GM11168 (cell line): ENCODE measurements at regions not wholly inside any gene's neighbourhood (a gene's known extent, or its start where the extent isn't known, plus 50 kb on each side); places are given as distances from the start of the nearest gene placed in this dataset.

ENCODE experiments used
- in situ Hi-C: fragments of 300-500 bp; cut with MboI; formaldehyde crosslinking; loops from one replicate; pipeline ENCODE4 v1.12.0; 2022; ENCODE audit warnings: low sequenced_read_pairs; ENCODE audit not compliant: unreplicated experiment

DNA sequence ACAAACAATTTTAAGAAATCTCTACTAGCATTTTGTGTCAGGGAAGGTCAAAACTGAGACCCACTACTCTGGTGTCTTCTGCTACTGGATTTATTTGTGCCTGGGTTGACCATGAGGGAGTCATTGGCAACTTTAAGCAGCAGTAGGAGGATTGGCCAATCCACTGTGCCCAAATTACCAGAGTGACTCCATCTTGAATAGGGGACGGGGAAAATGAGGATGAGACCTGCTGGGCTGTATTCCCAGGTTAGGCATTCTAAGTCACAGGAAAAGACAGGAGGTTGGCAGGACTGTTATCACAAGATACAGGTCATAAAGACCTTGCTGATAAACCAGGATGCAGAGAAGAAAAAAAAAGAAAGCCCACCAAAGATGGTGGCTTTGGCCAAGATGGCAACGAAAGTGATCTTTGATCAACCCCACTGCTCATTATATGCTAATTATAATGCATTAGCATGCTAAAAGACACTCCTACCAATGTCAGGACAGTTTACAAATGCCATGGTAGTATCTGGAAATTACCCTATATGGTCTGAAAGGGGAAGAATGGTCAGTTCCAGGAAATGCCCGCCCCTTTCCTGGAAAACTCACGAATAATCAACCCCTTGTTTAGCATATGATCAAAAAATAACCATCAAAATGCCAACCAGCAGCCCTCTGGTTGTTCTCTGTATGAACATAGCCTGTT is 200.9 kb downstream of the LTN1 start:
- in situ Hi-C loops: no loop called here

DNA sequence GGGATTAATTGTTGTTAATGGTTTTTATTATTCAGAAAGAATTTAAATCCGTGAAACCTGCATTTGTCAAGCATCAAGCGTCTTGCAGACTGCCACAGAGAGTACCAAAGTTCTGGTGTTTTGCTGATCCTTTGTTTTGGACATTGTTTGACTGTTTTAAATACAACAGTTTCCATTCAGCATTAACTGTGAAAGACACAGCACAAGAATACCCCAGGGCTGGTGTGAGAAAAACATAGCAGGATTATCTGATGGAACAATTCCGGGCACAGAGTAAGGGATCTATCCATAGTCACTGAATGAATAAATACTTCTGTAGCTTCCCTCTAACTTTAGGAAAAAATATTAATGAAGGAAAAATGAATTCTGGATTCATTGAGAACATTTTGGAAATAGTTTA is 202.3 kb downstream of the LTN1 start:
- in situ Hi-C loops: no loop called here

DNA sequence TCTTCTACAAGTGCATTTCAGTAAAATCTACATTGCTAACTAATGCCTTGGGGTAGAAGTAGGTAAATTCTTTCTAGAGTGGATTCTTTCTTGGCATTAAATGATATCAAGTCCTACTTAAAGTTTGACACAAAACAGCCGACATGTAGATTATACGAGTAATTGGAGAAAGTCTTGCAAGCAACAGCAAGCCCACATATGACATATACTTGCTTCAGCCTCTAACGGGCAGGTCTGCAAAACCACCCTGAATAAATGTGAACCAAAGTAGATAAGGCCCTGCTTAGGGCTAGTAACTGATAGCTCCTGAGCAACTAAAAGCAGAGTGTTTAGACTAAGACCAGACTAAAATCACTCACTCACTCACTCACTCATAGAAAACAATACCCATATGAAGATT is 203.2 kb downstream of the LTN1 start:
- in situ Hi-C loops: no loop called here

DNA sequence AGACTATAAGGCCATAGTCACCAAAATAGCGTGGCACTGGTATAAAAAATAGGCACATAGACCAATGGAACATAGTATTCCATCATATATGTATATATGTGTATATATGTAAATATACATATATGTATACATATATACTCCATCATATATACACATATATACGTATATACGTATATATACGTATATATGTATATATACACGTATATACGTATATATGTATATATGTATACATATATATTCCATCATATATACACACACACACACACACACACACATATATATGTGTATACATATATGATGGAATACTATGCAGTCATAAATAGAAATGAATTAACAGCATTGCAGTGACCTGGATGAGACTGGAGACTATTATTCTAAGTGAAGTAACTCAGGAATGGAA is 204.6 kb downstream of the LTN1 start:
- in situ Hi-C loops: no loop called here

DNA sequence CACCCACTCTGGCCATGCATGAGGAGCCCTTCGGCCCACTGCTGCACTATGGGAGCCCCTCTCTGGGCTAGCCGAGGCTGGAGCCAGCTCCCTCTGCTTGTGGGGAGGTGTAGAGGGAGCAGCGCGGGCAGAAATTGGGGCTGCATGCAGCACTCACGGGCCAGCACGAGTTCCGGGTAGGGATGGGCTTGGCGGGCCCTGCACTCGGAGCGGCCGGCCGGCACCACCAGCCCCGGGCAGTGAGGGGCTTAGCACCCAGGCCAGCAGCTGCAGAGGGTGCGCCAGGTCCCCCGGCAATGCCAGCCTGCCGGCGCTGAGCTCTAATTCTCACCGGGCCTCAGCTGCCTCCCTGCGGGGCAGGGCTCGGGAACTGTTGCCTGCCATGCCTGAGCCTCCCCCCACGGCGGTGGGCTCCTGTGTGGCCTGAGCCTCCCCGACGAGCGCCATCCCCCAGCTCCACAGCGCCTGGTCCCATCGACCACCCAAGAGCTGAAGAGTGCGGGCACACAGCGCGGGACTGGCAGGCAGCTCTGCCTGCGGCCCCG is 209.0 kb downstream of the LTN1 start:
- in situ Hi-C loops: no loop called here

DNA sequence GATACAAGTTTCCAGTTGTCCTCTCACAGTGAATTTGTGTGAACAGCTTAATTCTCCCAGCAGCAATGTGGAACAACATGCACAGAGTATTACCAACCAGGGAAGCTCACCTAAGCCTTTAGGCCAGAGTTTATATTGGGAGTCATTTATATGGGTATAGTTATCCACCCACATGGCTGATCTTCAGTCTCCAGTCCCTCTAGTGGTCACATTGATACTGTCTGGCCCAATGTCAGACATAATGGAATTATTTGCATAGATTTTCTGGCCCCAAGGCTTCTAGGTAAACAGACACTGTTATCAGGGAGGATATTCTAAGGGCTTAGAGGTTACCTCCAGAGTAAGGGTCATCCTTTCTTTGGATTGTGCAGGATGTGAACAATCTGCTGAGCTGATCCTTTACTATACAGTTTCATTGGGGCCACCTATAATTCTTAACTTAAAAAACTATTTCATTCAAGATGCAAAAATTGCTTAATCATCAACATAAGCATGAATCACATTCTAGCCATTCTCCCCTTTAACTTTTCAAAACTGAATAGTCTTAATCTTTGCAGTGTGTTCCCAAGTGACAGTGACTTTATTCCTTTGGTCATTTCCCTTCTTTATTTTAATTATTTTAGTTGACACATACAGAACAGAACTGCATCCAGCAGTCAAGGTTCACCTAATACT is 210.9 kb downstream of the LTN1 start:
- in situ Hi-C loops: no loop called here

DNA sequence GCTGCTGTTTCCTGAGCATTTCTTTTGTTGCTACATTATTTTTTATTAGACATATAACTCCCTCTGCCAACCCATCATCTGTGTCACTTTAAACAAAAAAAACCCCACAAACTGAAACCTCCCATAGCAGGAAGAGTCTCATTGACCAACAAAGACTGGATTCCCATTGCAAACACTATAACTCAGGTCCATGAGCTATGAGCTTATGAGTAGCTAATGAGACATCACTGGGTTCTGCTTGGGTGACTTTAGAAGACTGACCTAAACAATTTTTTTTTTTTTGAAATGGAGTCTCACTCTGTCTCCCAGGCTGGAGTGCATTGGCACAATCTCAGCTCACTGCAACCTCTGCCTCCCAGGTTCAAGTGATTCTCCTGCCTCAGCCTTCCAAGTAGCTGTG is 212.8 kb downstream of the LTN1 start:
- in situ Hi-C loops: no loop called here

DNA sequence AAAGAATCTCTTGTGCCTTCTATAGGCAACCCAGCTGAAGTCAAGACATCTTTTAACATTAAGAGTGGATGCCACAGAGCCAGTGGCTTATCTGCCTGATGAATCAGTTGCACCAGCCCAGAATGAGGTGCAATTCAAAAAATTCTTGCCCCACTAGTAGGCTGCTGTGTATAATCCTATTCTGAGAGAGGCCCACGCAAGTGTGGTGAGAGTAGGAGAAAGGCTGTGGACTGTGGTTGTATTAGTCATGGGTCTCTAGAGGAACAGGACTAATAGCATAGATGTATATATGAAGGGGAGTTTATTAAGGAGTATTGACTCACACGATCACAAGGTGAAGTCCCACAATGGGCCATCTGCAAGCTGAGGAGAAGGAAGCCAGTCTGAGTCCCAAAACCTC is 216.4 kb downstream of the LTN1 start:
- in situ Hi-C loops: no loop called here

DNA sequence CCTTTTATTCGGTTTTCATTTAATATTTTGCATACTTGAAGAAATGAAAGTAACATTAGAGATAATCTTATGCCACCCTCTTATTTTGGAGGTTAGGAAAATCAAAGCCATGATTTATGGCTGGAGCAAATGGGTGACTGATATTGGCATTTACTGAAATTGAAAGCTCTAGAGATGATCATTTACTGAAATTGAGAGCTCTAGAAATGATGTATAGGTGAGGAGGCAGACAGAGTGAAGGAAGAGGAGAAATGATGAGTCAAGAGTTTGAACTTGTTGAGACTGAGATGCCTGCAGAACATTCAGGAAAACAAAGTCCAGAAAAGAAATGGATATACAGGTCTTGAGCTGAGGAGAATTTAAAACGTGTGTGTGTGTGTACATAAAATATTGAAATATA is 217.6 kb downstream of the LTN1 start:
- in situ Hi-C loops: no loop called here

DNA sequence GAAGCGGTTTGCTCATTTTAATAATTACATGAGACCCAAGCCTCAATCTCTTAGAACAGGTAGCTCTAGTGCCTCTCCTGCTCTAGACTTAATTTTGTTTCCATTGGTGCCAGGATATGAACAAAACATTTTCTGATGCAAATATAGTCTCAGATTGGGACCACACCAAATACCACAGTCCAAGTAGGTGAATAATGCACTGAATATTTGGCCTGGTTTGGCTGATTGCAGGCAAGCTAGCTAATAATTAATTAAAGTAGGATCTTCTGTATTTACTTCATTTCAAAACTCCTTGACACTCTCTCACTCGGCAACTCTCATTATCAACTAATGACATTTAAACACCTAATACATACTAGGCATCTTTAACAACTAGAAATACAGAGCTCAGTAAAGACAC is 219.6 kb downstream of the LTN1 start:
- in situ Hi-C loops: no loop called here

DNA sequence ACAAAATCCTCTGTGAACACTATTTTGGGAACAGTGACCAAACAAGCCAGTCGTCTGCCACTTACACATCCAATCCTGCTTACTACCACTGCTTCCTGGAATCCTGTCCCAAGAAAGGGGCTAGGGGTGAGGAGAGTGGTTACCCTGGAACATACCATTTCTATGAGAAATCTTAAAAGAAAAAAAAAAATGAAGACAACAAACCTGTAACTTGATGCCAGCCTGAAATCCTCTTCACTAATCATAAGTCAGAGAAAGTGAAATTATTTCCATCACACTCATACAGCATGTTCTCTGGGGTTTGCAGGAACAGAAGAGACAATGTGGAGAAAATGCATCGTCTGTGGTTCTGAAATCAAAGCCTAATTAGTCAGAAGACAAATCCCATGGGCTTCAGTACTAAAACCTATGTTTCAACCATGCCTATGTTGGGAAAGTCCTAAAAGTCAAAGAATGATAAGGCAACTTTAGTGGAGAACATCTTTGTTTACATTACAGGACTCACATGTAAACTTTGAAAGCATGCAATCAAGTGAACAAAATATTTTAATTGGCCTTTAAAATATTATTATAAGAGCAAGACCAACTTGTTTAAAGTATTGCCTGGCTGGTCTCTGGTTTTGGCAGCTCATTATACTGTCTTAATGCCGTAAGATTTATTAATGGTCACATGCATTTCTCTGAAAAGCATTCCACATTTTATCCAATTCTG is 220.7 kb downstream of the LTN1 start:
- in situ Hi-C loops: no loop called here

DNA sequence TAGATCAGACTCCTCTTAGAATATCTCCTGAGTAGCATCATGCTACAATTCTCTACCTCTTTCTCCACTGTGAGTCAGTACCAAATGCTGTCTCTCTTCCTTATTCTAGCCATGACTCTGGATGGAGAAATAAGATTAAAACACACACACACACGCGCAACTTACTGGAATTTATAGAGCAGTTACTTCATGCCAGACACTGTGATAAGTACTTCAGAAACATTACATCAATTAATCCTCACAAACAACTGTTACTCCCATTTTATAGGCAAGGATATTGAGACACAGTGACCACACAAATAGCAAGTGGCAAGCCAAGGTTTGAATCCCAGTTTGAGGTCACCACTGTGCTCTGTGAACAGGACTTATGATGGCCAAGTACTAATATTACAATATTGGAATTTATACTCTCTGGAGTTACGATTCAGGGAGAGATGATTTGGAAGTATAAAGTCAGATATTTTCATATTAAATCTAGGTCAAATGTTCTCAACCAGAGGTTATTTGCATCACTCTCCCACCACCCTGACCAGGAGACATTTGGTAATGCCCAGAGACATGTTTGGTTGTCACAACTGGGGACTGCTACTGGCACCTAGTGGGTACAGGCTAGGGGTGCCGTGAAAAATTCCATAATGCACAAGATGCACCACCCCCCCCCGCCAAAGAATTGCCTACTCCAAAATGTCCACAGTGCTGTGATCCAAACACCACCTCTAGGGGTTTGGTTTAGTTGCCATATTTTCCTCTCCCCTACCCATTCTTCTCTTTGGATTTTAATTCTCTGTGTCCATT is 221.6 kb downstream of the LTN1 start:
- in situ Hi-C loops: no loop called here

DNA sequence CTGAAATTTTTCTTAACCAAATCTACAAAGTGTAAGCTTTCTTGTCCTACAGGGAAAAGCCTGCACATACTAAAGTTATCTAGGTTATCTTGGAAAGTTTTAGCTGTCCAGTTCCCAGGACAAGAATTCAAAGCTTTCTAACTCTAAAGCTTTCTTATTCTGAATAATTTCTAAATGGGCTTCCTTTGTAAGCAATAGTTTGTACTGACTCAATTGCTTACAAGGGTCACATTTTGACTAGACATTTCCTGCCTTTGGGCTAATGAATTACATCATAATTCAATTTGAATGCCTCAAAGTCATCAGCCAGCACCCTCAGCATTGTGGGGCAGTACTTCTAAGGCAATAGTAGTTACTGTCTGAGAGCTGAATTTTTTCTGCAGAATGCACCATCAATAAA is 223.0 kb downstream of the LTN1 start:
- in situ Hi-C loops: no loop called here

DNA sequence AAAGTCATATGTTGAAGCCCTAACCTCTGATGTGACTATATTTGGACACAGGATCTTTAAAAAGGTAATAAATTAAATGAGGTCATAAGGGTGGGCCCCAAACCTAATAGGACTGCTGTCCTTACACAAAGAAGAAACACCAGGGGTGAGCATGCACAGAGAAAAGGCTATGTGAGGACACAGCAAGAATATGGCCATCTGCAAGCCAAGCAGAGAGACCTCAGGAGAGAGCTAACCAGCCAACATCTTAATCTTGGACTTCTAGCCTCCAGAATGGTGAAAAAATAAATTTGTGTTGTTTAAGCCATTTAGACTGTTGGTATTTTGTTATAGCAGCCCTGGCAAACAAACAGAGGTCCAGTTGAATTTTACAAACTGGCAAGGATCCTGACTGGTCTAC is 223.9 kb downstream of the LTN1 start:
- in situ Hi-C loops: no loop called here

DNA sequence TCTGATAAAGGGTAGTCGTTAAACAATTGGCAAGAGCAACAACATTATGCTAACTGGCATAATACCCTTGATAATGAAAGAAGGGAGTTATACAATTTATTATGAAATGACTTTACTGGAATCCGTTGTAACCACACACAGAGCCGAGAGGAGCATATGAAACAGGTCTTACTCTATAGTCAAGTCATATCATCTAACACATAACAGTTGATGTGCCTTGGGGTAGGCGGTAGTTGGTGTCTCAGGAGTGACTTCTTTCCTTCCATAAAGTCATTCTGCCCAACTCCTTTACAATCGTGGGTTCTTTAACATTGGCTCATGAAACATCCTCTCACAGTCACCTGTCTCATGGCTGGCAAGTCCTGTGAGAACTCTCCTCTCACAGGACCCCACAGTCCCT is 225.2 kb downstream of the LTN1 start:
- in situ Hi-C loops: no loop called here

DNA sequence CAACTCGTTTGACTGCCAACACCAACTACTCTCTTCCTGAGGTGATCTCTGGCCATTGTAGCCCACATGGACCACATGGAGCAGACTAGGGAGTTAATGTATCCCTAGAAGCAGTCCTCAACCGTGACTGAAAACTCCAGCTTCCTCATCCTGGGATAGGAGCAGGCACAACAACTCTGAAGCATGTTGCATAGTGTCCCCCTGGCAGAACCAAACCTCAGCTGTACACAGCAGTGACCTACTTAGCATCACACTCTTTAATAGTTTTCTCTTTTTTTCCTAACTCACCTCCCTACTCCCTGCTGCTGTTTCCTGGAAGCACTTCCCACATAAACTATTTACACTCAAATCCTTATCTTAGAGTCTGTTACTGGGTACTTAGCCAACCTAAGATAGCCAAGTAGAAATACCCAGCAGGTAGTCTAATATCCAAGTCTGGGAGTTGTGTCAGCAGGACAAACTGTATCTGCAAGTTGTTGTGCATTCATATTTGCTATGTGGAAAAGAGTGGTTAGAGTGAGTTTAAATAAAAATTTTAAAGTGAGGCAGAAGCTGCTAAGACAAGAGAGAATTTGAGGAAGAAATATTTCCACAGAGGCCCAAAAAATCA is 228.8 kb downstream of the LTN1 start:
- in situ Hi-C loops: no loop called here

DNA sequence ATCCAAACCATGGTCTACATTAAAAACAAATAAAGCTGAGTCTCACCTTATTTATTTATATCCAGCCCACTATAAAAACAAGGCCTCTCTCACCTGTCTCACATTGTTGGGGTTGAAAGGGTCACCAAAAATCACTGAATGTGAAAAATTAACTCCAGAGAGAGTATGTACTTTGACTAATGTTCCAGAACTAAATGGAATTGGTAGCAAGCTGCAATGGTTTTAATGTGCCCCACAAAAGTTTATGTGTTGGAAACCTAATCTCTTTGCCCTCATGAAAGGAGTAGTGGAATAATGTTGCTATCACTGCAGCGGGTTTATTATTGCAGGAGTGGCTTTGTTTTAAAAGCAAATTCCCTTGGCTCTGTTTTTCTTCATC is 230.3 kb downstream of the LTN1 start:
- in situ Hi-C loops: no loop called here

DNA sequence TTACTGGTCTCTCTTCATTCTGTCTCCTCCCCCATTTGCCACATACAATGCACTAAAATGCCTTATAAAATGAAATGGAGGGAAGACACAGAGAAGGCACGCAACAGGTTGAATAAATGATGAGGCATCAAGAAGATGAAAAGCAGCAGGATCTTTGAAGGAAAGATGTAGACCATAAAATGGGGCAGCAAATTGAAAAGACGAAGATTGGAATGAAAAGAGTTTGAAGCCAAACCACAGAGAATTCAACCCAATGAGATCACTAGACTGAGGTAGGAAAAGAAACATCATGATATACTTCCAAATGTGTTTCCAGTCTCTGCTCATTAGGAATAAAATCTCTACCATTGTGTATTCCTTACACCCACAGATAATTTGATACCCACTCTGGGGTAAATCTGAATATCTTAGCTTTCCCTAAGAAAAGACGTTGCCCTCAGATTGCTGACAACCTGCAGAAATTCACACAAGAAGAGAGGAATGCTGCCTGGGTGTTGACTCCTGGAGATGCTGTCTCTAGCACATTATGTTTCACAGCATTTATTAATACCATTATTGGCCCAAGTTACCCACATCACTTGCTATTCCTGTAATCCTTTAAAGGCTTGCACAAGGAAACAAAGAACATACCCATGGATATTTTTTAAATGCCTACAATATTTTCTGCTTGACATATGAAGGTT is 230.9 kb downstream of the LTN1 start:
- in situ Hi-C loops: no loop called here

DNA sequence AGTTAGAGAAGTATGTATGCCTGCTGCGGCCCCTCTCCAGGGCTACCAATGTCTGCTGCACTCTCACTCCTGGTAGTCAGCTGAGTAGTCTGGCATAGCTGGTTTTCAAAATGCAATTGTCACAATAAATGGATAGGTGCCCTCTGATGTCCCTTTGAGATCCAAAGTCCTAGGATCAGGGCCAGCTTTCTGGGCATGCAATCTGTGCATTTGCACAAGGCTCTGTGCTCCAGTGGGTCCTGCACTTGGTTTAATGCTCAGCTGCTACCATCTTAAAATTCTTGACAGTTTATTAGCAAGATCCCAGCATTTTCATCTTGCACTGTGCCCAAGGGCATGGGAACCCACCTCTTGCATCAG is 233.8 kb downstream of the LTN1 start:
- in situ Hi-C loops: no loop called here
